HCT116 (cell line): ENCODE measurements at regions not wholly inside any gene's neighbourhood (a gene's known extent, or its start where the extent isn't known, plus 50 kb on each side); places are given as distances from the start of the nearest gene placed in this dataset.

Experiments used
- ATAC-seq: fragments of 200-7000 bp; cut with Tn5 transposase; 2 replicates; pipeline ENCODE4 v1.9.1; 2020; ENCODE audit warnings: mild to moderate bottlenecking, moderate library complexity
- BruUV-seq: library from RNA; stranded (reverse); fragments of 400-500 nt; replicated peaks from 2 replicates; lab custom pipeline; 2021; lab: Mats Ljungman, UMichigan
- CTCF ChIA-PET: fragments of 300-600 bp; sonication (Branson Sonifier 250); formaldehyde crosslinking; loops from one replicate; lab custom pipeline; 2021; ENCODE audit warnings: antibody characterized with exemption; lab: Charles Lee
- POLR2A ChIA-PET: fragments of 300-600, 350-600 bp; sonication (Branson Sonifier 250); formaldehyde crosslinking; loops from one replicate; lab custom pipeline; 2021; ENCODE audit warnings: antibody characterized with exemption; lab: Charles Lee
- RAD21 ChIA-PET, 2 experiments: fragments of 300-600 bp; sonication (Branson Sonifier 250); formaldehyde crosslinking; loops; one replicate each; lab custom pipeline; 2023; ENCODE audit warnings: low total read pairs in 2 of 2; ENCODE audit not compliant: uncharacterized antibody in 2 of 2, unreplicated experiment in 2 of 2, low non-redundant PET in 1 of 2; lab: Charles Lee
- DNase-seq: peaks from one replicate; pipeline ENCODE4 v3.0.0-alpha.2; 2010; ENCODE audit warnings: low read depth, low spot score
- H2AFZ ChIP-seq: fragments of 200-600 bp; shearing (Covaris generic), sonication (generic); 2 replicates; pipeline ENCODE4 v1.6.1; 2017; ENCODE audit warnings: low read depth, mixed run types, mixed read lengths, antibody characterized with exemption, low read length; ENCODE audit not compliant: poor library complexity, severe bottlenecking
- H3K27ac ChIP-seq: 2 replicates; pipeline ENCODE4 v1.5.1; 2012; ENCODE audit warnings: low read depth, low read length
- H3K27me3 ChIP-seq: fragments of 200-600 bp; sonication (generic); 2 replicates; pipeline ENCODE4 v1.6.1; 2016; ENCODE audit warnings: mixed run types, low read length, mixed read lengths; ENCODE audit not compliant: insufficient read depth
- H3K36me3 ChIP-seq, 2 experiments: fragments of 200-500 bp in 1 of 2; fragments of 200-600 bp in 1 of 2; sonication (Bioruptor generic) in 1 of 2; sonication (generic) in 1 of 2; 2 replicates each; pipeline versions ENCODE4 v1.5.1 to v1.6.1; 2014 to 2016; ENCODE audit warnings: low read length in 2 of 2, inconsistent platforms in 1 of 2, mixed read lengths in 1 of 2, mixed run types in 1 of 2; ENCODE audit not compliant: insufficient read depth in 2 of 2, control insufficient read depth in 1 of 2
- H3K4me1 ChIP-seq, 2 experiments: fragments of 200-600 bp in 1 of 2; sonication (generic) in 1 of 2; 2 replicates each; pipeline versions ENCODE4 v1.5.1 to v1.6.1; 2012 to 2017; ENCODE audit warnings: low read length in 2 of 2, inconsistent platforms in 1 of 2, mild to moderate bottlenecking in 1 of 2, mixed read lengths in 1 of 2, mixed run types in 1 of 2, moderate library complexity in 1 of 2; ENCODE audit not compliant: insufficient read depth in 2 of 2, control insufficient read depth in 1 of 2
- H3K4me2 ChIP-seq: fragments of 200-600 bp; sonication (generic); 2 replicates; pipeline ENCODE4 v1.6.1; 2017; ENCODE audit warnings: mixed run types, low read length, mixed read lengths
- H3K4me3 ChIP-seq, 2 experiments: fragments of 200-600 bp in 1 of 2; sonication (generic) in 1 of 2; replicated peaks in 1 of 2; 2 replicates each; pipeline ENCODE4 v1.5.1; 2011 to 2016; ENCODE audit warnings: low read length in 2 of 2, control low read depth in 1 of 2, low read depth in 1 of 2, mild to moderate bottlenecking in 1 of 2, mixed read lengths in 1 of 2, mixed run types in 1 of 2
- H3K79me2 ChIP-seq: fragments of 200-600 bp; sonication (generic); 2 replicates; pipeline ENCODE4 v1.6.1; 2017; ENCODE audit warnings: mild to moderate bottlenecking, mixed run types, low read length, moderate library complexity, mixed read lengths; ENCODE audit not compliant: insufficient read depth
- H3K9ac ChIP-seq: fragments of 200-600 bp; sonication (generic); 2 replicates; pipeline ENCODE4 v1.6.1; 2016; ENCODE audit warnings: low read length, mixed read lengths
- H3K9me2 ChIP-seq: fragments of 200-600 bp; sonication (generic), shearing (Covaris generic); 2 replicates; pipeline ENCODE4 v1.6.1; 2017; ENCODE audit warnings: mixed run types, mild to moderate bottlenecking, moderate library complexity; ENCODE audit not compliant: insufficient read depth
- H3K9me3 ChIP-seq, 2 experiments: fragments of 200-500 bp in 1 of 2; fragments of 200-600 bp in 1 of 2; sonication (Bioruptor generic) in 1 of 2; sonication (generic) in 1 of 2; 2 replicates each; pipeline ENCODE4 v1.6.1; 2014 to 2017; ENCODE audit warnings: low read length in 2 of 2, mixed read lengths in 2 of 2, inconsistent platforms in 1 of 2, low read depth in 1 of 2, mild to moderate bottlenecking in 1 of 2, mixed run types in 1 of 2, moderate library complexity in 1 of 2; ENCODE audit not compliant: control insufficient read depth in 1 of 2, insufficient read depth in 1 of 2
- H4K20me1 ChIP-seq: fragments of 200-600 bp; sonication (generic), shearing (Covaris generic); 2 replicates; pipeline ENCODE4 v1.6.1; 2017; ENCODE audit warnings: mixed run types, mild to moderate bottlenecking, moderate library complexity; ENCODE audit not compliant: insufficient read depth
- CBX3 ChIP-seq: IDR thresholded peaks from 2 replicates; pipeline ENCODE4 v1.6.1; 2012; ENCODE audit warnings: low read depth
- CEBPB ChIP-seq: IDR thresholded peaks from 2 replicates; pipeline ENCODE4 v1.6.1; 2012; ENCODE audit warnings: low read depth
- ELF1 ChIP-seq: IDR thresholded peaks from 2 replicates; pipeline ENCODE4 v1.6.1; 2012; ENCODE audit warnings: low read depth, borderline replicate concordance
- FOSL1 ChIP-seq: IDR thresholded peaks from 2 replicates; pipeline ENCODE4 v1.6.1; 2012; ENCODE audit warnings: low read depth
- POLR2AphosphoS5 ChIP-seq: IDR thresholded peaks from 2 replicates; pipeline ENCODE4 v1.6.1; 2011; ENCODE audit warnings: mild to moderate bottlenecking, low read depth, low read length, moderate library complexity
- SIN3A ChIP-seq: IDR thresholded peaks from 2 replicates; pipeline ENCODE4 v1.6.1; 2012; ENCODE audit warnings: low read depth
- SP1 ChIP-seq: IDR thresholded peaks from 2 replicates; pipeline ENCODE4 v1.6.1; 2012; ENCODE audit warnings: low read depth
- SRF ChIP-seq: IDR thresholded peaks from 2 replicates; pipeline ENCODE4 v1.6.1; 2012; ENCODE audit warnings: low read depth
- ZFX ChIP-seq: fragments of 450-650 bp; IDR thresholded peaks from 2 replicates; pipeline ENCODE4 v1.6.1; 2017
- intact Hi-C: fragments of 100-400 bp; cut with micrococcal nuclease; formaldehyde crosslinking; loops from 2 replicates; pipeline ENCODE4 v1.10.0; 2022
- TF ChIP-seq, protein P1 (sequence below): IDR thresholded peaks from 2 replicates; pipeline ENCODE4 v1.6.1; 2012; ENCODE audit warnings: low read depth

DNA sequence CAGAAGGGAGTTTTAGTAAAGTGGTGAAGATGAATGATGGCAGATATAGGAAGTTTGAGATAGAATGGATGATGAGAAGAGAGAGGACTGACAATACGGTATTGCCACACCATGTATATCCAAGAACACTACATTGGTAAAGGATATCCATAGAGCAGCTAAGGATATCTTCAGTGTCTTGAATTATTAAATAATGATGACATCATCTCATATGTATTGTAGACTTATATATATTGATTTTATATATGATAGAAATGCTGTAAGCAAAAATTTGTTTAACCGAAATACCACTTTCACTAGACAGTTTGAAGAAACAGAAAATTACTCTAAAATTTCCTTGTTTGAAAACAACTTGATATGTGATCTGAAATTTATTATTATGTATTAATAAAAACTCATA lies 89.0 kb downstream of the SEPTIN7 start:
- no peaks in the 10 kb centered on the region for H3K79me2 ChIP-seq
- POLR2A ChIA-PET: no interaction called here
- DNase-seq: no peak
- H2AFZ ChIP-seq: no peak overlapping the region
- no TSS peak for BruUV-seq
- H3K9me3 ChIP-seq: no peaks in the 10 kb centered on the region
- no peaks in the 10 kb centered on the region for H3K9me2 ChIP-seq
- intact Hi-C loops: loop anchor here (10.0 kb wide), 1 partner anchor 705 kb away; no protein-coding TSS in a partner anchor
- no peak overlapping the region for H3K4me2 ChIP-seq
- TF ChIP-seq FOSL1 (no peak), SIN3A (no peak), SP1 (no peak), CEBPB (no peak)
- TF ChIP-seq, all 23 proteins: peak for 0
- ChIA-PET RAD21 (no interaction called here), CTCF (no interaction called here)
- Histone ChIP-seq H4K20me1 (no peaks in the 10 kb centered on the region), H3K27ac (no peak overlapping the region), H3K9ac (no peak overlapping the region), H3K27me3 (no peaks in the 10 kb centered on the region), H3K4me3 (no peak overlapping the region), H3K4me1 (no peaks in the 10 kb centered on the region), H3K36me3 (peaks cover 5 to 8% of the 10 kb centered on the region in 2 experiments; a peak in 2 of 4 replicates)
- ATAC-seq: no peak

DNA sequence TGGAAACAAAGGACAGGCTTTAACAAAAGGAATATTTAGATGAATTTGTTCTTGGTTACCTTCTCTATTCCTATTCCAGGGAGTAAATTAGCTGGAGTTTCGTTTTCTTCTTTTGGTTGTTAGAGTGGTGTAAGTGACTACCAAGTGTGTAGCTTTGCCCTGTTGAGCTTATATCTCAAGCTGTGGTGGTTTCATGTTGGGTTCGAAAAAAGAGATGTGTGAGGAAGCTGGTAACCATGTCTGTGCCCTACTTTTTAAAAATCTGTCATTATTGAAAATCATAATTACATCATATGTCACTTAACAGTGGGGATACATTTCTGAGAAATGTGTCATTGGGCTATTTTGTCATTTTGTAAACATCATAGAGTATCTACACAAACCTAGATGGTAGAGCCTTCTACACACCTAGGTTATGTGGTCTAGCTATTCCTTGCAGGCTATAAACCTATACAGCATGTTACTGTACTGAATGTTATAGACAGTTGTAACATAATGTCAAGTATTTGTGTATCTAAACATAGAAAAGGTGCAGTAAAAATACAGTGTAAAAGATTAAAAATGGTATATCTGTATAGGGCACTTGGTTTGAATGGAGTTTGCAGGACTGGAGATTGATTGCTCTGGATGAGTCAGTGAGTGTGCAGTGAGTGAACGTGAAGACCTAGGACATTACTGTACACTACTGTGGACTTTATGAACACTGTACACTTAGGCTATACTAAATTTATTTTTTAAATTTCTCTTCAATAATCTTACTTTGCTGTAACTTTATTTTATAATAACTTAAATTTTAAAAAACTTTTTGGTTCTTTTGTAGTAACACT lies 90.4 kb downstream of the SEPTIN7 start:
- POLR2A ChIA-PET: no interaction called here
- intact Hi-C loops: no loop called here
- no peak for ATAC-seq

More for the DNA sequence above, 90.4 kb downstream of the SEPTIN7 start:
- H3K27ac ChIP-seq: no peak overlapping the region
- no peak overlapping the region for H3K4me2 ChIP-seq
- no peak overlapping the region for H3K4me3 ChIP-seq
- no peak overlapping the region for H3K9ac ChIP-seq
- no peaks in the 10 kb centered on the region for H4K20me1 ChIP-seq
- no peaks in the 10 kb centered on the region for H3K9me2 ChIP-seq
- H2AFZ ChIP-seq: no peak overlapping the region
- TF ChIP-seq ZFX: no peak
- TF ChIP-seq ELF1: no peak
- no peak for TF ChIP-seq CBX3
- TF ChIP-seq POLR2AphosphoS5: no peak
- no peak for TF ChIP-seq SRF
- no peak for TF ChIP-seq SIN3A
- TF ChIP-seq, protein P1, sequence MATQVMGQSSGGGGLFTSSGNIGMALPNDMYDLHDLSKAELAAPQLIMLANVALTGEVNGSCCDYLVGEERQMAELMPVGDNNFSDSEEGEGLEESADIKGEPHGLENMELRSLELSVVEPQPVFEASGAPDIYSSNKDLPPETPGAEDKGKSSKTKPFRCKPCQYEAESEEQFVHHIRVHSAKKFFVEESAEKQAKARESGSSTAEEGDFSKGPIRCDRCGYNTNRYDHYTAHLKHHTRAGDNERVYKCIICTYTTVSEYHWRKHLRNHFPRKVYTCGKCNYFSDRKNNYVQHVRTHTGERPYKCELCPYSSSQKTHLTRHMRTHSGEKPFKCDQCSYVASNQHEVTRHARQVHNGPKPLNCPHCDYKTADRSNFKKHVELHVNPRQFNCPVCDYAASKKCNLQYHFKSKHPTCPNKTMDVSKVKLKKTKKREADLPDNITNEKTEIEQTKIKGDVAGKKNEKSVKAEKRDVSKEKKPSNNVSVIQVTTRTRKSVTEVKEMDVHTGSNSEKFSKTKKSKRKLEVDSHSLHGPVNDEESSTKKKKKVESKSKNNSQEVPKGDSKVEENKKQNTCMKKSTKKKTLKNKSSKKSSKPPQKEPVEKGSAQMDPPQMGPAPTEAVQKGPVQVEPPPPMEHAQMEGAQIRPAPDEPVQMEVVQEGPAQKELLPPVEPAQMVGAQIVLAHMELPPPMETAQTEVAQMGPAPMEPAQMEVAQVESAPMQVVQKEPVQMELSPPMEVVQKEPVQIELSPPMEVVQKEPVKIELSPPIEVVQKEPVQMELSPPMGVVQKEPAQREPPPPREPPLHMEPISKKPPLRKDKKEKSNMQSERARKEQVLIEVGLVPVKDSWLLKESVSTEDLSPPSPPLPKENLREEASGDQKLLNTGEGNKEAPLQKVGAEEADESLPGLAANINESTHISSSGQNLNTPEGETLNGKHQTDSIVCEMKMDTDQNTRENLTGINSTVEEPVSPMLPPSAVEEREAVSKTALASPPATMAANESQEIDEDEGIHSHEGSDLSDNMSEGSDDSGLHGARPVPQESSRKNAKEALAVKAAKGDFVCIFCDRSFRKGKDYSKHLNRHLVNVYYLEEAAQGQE: no peak
- TF ChIP-seq, all 23 proteins: peak for 0
- DNase-seq: no peak
- Histone ChIP-seq H3K36me3 (peaks cover 3 to 4% of the 10 kb centered on the region in 2 experiments; a peak in 1 of 4 replicates), H3K79me2 (no peaks in the 10 kb centered on the region), H3K4me1 (no peaks in the 10 kb centered on the region), H3K27me3 (no peaks in the 10 kb centered on the region), H3K9me3 (no peaks in the 10 kb centered on the region)
- ChIA-PET RAD21 (no interaction called here), CTCF (no interaction called here)
- no TSS peak for BruUV-seq
